ENCODE measurements at regions not wholly inside any gene's neighbourhood (a gene's known extent, or its start where the extent isn't known, plus 50 kb on each side); places are given as distances from the start of the nearest gene placed in this dataset.
"Not testable (repeated sequence)": the region's sequence is repeated elsewhere in the genome, so short reads cannot be mapped to it uniquely, and the experiment has no call there.

DNA sequence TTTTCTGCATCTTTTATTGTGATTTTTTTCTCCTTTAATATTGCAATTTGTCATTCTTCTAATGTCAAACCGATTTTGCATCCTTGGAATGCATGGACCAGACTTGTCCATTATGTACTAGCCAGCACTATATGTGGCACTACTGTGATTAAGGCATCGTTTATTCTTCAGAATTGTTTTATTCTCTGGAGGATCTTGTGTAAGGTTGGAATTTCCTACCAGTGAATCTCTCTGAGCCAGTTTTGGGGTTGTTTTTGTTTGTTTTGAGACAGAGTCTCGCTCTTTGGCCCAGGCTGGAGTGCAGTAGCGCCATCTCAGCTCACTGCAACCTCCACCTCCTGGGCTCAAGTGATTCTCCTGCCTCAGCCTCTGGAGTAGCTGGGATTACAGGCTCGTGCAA lies 58.5 kb downstream of the IGLL5 start:
- no peak for DNase-seq

DNA sequence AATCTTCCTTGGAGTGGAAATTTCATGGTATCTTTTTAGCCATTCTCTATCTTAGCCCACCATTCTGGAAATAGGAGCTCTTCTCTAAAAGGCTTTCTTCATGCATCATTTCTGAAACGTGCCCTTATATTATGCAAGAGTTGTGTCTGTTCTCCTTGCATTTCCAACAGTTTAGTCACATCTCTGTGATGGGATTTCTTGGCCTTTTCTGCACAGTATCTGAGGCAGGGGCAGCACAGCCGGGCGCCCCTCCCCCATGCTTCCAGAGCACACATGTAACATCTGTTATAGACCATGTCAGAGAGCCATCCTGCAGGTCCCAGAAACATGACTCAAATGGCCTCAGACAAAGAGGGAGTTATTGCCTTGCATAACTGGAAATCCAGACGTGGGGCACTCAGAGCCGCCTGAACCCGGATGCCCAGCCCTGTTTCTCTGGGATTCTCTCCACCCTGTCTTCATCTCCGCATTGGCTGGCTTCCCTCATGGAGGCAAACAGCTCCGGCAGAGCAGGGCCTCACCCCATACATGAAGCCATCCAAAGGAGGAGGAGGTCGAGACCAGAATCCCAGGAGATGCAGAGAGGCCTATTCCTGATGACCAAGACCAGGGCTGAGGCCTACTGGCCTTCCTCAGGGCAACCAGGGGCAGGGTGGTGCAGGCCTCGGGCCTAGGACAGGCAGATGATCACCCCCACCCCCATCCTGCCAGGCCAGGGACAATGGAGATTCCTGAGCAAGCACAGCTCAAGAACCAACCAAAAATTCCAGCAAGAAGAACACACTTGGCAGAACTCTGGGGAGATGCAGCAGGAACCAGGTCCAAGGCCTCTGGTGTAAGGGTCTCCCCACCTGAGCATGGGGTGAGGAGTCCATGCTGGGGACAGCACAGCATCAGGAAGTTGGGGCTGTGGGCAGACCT lies 61.3 kb downstream of the IGLL5 start:
- DNase-seq = no peak

DNA sequence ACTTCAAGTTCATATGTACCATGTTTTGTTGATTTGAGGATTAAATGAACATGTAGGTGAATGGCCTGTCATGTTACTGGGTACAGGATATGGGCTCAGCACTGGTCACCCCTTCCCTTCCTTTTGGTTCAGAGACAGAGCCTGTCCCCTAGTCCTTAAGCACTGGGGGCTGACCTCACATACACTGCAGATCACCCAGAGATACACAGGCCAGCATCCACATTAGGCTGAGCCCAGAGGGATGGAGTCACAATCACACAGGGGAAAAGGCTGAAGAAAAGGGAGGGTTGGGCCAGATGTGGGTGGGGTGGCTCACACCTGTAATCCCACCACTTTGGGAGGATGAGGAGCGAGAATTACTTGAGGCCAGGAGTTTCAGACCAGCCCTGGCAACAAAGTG lies 62.3 kb downstream of the IGLL5 start:
- DNase-seq = no peak

DNA sequence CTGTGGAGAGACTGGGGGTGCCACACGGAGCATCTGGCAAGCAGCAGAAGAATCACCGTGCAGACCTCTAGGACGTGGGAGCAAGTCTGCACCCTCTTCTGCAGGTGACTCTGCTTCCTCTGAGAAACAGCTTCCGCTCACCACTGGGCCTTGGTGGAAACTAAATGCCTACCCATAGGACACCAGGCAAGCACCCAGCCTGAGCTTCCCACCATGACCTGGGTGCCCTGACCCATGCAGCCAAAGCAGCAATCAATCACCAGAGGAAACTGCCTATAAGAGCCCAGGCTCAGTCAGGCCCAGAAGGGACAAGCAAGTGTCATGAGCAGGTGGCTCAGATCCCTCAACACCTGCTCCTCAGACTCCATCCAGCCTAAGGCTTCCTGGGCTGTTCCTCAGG lies 63.4 kb downstream of the IGLL5 start:
- no peak for DNase-seq

DNA sequence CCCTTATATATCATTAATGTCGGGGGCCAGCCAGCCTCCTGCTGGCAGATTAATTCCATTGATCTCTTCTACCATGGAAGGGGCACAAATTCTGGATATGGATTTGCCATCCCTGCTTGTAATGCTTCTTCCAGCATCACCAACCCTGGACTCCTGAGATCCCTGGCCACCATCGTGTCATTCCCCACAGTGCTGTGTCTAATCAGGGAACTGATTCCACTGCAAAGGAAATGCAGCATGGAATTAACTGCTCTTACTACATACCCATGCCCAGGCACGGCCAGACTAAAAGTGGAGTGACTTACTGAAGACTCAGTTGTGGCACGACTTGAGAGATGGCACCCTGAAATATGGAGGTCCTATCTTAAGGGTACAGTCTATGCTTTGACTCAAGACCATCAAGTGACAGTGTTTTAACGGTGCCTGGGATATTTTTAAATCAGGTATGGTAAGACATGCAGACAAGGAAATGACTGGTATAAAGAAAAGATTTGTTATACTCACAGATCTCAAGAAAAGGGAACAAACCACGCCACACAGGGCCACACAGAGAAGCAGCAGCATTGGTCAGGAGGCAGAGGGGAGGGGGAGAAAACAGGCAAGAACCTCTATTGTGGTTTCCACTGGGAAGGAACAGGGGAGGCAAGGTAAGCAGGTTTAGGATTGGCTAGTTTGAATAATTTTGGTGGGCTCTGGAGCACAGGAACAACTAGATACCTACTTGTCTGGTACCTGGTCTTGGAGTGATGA lies 65.1 kb downstream of the IGLL5 start:
- peak; percentile 43 for DNase-seq

DNA sequence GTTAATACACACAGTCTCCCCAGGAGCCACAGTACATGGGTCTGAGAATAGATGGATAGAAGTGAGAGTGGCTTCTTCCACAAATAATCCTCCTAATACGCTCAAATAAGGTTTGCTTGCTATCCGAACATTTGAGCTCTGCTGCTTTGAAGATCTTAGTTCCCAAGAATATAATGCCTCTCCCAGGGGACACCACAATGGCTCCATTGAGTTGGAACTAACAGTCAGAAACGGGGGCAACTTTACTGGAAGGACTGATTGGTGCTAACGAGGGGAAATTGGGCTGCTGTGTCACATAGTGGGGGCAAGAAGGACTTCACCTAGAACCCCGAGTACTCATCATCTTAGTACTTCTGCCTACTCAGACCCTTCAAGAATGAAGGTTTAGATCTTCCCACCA lies 66.2 kb downstream of the IGLL5 start:
- DNase-seq = no peak

DNA sequence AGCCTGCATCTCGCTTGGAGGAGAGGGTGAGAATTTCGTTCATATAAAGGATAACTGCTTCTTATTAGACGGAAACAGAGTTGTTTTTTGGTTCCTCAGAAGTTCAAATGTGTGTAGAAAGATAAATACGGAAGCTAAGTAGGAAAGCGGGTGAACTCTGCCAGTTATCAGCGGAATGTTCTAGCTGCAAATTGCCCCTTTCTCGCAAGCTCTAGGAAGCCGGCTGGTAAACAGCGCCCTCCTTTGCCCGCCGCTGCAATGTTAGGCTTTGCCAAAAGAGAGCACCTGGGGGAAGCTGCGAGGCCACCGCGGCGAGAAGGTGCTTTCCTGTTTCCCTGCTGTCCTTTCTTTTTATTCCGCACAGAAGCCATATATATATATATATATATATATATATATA lies 67.0 kb downstream of the IGLL5 start:
- DNase-seq = peak; percentile 50

DNA sequence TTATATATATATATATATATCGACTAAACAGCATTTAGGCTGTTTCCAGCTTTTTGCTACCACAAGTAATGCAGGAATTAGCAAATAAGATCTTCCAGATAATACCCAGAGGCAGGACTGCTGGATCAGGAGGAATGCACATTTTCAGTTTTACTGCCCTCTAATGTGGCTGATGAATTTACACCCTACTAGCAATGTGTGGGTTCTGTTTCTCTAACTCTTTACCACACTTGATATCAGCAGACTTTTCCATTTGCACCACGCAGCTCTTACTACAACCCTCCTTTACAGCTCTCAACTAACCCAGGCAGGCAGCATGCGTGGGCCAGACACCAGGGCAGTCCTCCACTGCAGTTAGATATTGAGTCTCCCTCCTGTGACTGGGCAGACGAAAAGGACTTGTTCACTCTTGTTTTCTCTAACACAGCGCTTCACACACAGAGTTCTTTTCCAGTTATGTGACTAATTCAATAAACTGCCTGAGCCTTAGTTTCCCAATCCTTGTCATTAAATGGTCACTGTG lies 67.7 kb downstream of the IGLL5 start:
- no peak for DNase-seq

DNA sequence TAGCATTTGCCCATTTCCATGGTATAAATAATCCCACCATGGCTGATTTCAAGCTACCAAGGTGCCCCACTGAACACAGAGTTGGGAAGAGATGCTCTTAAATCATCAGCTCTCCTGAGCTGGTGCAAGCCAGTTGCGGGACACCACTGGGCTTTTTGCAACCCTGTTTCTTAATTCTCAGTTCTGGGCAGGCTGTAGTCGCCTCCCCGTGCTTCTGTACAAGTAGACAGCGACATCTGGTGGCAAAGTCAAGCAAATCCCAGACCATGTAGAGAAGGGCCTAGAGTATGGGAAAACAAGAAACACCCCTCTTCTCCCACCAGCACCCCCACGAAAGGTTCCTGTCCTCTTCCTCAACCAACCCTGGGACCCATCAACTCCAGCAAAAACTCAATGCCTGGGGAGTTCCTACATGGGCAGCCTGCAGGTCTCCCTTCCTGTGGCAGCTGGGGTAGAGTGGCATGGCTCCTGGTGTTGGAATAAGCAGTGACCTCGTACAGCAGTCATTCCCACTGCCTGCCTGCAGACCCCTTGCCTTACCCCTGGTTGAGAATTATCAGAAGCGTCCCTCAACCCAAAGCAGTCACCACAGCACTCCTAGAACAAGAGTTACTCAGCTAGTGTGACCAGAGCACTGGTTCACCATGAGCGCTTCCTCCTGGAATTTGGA lies 68.4 kb downstream of the IGLL5 start:
- peak; percentile 54 for DNase-seq

DNA sequence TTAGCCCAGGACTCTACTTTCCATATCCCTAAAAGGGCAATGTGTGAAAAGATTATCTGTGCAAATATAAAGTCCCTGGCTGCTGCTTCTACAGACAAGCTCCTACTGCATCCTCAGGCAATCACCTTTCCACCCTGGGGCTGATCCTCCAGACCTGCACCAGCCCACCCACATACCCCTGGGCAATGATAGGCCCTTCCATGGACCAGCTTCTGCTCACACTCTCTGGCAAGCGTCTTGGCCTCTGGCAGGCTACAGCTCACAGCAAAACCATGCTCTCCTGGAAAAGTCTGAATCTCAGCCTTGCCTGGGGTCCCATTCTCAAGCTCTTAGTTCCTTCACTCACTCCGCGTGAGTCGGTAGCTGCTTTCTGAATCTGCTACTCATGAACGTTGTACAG lies 69.5 kb downstream of the IGLL5 start:
- DNase-seq = no peak

DNA sequence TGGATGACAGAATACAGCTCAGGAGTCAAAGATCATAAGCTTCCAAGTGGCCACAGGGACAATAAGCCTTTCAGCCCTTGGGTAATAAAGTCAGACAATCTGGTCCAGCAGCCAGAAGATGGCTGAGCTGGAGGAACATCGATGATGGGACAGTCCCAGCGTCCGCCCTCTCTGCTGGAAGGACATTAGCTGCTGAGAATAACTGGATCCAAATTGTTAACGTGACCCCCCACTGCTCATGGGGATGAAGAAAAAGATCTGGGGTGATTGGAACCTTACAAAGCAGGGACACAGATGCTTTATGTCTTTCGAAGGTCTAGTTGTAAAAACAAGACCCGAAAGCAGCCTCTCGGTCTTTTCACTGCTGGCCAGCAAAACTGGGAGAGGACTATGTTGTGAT lies 71.0 kb downstream of the IGLL5 start:
- no peak for DNase-seq

DNA sequence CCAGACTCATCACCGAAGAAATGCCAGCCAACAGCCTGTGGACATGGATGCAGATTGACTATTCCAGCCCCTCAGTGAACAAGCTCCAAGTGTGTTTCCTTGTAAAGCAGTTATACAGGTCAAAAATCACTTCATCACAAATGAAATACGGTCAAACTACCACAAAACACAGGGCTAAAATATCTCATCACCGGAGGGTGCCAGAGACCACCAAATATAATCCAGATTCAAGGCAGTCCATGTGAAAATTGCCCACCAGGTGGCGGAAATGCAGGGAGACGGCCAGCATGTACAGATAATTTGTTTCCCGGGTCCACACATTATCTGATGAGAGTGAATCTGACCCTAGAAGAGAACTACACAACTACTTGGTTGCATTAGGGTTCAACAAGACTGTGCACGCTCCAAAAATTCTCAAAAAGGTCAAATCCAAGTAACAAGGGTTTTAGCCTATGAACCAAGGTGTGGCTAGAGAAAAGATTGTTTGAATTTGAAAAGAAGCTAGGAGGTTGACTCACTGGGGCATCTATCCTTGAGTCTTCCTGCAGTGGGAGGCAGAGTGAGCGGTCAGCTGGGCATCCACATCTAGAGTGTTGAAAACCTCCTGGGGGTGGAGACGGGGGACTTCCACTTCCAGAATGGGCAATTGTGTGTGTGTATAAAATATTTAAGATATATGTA lies 71.7 kb downstream of the IGLL5 start:
- DNase-seq = peak; percentile 53

DNA sequence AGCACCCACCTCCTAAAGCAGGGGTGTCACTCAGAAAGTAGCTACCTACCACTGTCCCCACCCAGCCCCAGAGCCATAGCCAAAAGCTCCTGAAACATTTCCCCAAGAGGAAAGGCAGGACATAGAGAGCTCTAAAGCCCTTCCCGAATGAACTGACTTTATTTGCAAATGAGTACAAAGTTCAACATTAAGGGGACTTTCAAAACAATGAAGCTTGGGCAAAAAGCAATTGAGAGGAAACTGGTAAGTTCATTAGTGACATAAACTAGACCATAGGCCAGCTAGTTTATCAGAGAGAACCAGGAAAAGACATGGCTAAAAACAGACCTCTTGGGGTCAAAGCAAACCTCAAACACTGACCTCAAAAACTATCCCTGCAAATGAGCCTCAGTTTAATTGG lies 72.7 kb downstream of the IGLL5 start:
- DNase-seq = no peak

DNA sequence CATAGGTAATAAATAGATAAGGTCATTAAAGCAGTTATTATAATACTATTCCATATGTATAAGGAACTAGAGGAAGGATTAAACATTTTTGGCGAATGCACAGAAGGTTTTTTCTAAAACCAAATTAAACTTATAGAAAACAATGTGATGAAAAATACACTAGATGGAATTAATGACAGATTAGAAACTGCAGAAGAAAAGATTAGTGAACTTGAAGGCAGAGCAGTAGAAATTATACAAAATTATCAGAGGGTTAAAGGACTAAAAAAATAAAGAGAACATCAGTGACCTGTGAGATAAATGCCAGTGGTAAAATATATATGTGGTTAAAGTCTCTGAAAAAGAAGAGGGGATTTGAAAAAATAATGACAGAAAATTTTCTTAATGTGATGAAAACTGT lies 74.0 kb downstream of the IGLL5 start:
- no peak for DNase-seq

DNA sequence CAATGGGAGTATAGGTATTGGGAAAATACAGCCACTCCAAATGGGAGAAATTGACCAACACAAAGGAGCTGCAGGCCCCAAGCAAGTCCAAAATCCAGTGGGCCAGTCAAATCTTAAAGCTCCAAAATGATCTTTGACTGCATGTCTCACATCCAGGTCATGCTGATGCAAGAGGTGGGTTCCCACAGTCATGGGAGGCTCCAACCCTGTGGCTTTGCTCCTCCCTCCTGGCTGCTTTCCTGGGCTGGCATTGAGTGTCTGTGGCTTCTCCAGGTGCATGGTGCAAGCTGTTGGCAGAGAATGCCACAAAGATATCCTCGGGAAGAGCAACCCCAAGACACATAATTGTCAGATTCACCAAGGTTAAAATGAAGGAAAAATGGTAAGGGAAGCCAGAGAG lies 80.8 kb downstream of the IGLL5 start:
- no peak for DNase-seq

DNA sequence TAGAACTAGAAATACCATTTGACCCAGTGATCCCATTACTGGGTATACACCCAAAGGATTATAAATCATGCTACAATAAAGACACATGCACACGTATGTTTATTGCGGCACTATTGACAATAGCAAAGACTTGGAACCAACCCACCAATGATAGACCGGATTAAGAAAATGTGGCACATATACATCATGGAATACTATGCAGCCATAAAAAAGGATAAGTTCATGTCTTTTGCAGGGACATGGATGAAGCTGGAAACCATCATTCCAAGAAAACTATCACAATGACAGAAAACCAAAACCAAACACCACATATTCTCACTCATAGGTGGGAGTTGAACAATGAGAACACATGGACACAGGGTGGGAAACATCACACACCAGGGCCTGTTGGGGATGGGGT lies 85.0 kb downstream of the IGLL5 start:
- DNase-seq = not testable (repeated sequence)

DNA sequence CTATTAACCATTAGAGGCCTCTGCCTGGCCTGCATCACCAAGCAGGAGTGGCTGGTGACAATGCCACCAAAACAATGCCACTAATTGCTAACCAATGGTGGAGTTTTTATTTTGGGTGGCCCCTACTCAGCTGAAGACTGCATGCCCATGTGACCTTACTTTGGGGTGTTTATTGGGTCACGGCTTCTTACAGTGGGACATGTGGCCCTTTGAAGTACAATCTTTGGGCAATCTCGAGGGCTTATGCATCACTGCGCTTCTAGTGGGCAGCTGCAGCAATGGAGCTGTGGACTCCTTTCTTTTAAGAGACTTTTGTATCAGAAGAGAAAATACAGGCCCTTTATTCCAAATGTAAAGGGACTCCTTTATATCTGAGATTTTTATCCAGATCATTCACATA lies 85.7 kb downstream of the IGLL5 start:
- no peak for DNase-seq

DNA sequence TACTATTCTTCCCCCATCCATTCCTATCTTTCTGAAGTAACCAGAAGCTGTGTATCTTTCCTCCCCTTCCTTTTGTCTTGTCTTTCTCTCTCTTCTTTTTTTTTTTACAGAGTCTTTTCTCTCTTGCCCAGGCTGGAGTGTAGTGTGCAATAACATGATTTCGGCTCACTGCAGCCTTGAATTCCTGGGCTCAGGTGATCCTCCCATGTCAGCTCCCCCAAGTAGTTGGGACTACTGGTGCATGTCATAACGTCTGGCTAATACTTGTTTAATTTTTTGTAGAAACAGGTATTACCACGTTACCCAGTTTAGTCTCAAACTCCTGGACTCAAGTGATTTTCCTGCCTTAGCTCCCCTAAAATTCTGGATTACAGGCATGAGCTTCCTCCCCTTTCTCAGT lies 86.5 kb downstream of the IGLL5 start:
- no peak for DNase-seq

DNA sequence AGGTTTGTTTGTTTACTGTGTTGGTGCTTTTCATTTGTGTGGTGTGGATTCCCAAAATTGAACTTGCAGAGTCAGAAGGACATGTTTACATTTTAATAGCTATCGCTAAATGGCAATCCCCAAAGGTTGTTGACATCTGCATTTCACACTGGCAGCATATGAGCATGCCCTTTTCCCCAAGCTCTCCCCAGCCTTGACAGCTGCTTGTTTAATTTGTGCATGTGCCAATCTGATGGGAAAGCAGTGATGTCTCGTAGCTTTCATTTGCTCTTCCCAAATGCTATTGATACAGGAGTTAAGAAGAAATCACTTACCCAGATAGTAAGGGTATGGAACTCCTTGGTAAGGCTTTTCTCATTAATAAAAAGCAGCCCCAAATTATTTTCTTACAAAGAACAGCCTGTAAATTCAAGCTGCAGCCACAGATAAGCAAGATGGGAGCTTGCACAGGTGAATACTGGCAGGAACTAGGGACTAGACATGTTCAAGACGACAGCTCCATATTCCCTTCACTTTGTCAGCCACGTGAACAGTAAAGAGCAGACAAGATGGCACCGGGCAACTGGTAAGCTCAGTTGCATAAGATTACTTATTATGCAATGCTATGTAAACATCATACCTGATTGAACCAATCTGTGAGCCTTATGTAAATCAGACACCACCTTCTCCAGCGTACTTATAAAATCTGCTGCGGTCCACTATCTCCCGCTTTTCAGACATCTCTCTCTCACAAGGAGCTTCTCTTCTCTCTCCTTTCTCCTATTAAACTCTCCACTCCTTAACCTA lies 87.4 kb downstream of the IGLL5 start:
- no peak for DNase-seq

DNA sequence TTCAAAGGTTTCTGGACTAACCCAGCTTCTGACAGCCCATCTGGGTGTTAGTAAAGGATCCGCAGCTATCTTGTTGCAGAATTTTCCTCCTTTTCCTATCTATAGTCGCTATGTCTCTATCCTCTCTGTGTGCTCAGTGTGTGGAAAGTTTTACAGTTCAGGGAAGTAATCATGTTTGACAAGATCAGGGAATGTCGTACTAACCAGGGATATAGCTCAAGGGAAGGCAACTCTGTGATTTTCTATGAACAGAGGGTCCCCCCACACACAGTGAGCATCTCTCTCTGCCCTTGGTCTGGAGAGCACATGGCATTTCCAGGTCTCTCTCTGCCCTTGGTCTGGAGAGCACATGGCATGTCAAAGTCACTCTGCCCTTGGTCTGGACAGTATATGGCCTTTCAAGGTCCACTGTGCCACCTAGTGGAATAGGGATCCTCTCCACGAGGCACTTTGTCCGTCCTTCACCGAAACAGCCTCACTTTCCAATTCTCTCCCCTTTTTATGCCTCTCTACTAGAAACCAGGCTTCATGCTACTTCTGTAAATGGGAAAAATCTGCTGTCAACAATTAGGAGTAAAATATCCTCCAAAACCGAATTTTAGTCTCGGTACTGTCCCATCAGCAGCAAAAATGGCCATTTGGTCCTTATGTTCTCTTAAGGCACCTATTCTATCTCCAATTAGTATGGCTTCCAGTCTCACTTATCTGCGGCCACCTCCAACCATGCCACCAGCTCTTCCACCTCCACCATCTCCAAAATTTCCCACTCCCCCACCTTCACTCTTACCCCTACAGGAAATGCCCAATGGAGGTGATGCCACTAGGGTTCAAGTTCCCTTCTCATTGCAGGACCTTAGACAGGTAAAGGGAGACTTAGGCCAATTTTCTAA lies 88.7 kb downstream of the IGLL5 start:
- DNase-seq = no peak

Measured in GDM1 (cell line).